Neutrophil (primary cell): ENCODE measurements at regions not wholly inside any gene's neighbourhood (a gene's known extent, or its start where the extent isn't known, plus 50 kb on each side); places are given as distances from the start of the nearest gene placed in this dataset.

Experiments used
- H3K27ac ChIP-seq: fragments of 200-600 bp; sonication (generic); 2 replicates; pipeline ENCODE4 v1.5.1; 2016; ENCODE audit warnings: mild to moderate bottlenecking, moderate library complexity
- H3K27me3 ChIP-seq: fragments of 200-600 bp; sonication (generic); 2 replicates; pipeline ENCODE4 v1.6.0; 2016; ENCODE audit warnings: mild to moderate bottlenecking
- H3K36me3 ChIP-seq: fragments of 200-600 bp; sonication (generic); 2 replicates; pipeline ENCODE4 v1.5.1; 2017
- H3K4me1 ChIP-seq, 2 experiments: fragments of 200-600 bp in 1 of 2; sonication (generic) in 1 of 2; 1 replicate in 1 of 2; 2 replicates in 1 of 2; pipeline versions ENCODE4 v1.5.1 to v1.6.1; 2013 to 2016; ENCODE audit warnings: low read depth in 1 of 2, low read length in 1 of 2, mild to moderate bottlenecking in 1 of 2, moderate library complexity in 1 of 2; ENCODE audit not compliant: control insufficient read depth in 1 of 2, insufficient read depth in 1 of 2
- H3K4me3 ChIP-seq, 2 experiments: fragments of 200-600 bp in 1 of 2; sonication (generic) in 1 of 2; 1 replicate in 1 of 2; 2 replicates in 1 of 2; pipeline ENCODE4 v1.5.1; 2013 to 2016; ENCODE audit warnings: low read depth in 1 of 2, low read length in 1 of 2, mild to moderate bottlenecking in 1 of 2, moderate library complexity in 1 of 2
- H3K9me3 ChIP-seq: fragments of 200-600 bp; sonication (generic); 2 replicates; pipeline ENCODE4 v1.5.1; 2016
- TF ChIP-seq, protein P1 (sequence below): fragments of 200-600 bp; sonication (generic); IDR thresholded peaks from 2 replicates; pipeline ENCODE4 v1.5.1; 2016; ENCODE audit warnings: antibody characterized with exemption

DNA sequence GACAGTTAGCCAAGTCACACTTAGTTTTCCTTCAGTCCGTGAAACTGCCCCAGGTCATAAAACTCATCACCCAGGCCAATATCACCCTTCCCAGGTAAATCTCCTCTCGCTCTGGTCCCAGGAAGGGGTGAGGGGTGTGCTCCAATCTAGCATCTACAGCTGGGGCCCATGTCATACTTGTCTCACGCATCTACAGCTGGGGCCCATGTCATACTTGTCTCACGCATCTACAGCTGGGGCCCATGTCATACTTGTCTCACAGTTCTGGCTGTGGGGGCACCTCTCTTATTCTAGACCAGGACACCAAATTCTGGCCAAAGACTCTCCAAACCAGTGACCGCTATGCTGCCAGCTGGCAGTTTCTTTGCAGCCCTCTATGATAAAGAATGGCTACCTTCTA lies 123.3 kb upstream of the DLGAP1 start:
- H3K36me3 ChIP-seq = no peaks in the 10 kb centered on the region
- no peaks in the 10 kb centered on the region for H3K4me1 ChIP-seq
- H3K27me3 ChIP-seq = no peaks in the 10 kb centered on the region
- no peaks in the 10 kb centered on the region for H3K9me3 ChIP-seq
- TF ChIP-seq, protein P1, sequence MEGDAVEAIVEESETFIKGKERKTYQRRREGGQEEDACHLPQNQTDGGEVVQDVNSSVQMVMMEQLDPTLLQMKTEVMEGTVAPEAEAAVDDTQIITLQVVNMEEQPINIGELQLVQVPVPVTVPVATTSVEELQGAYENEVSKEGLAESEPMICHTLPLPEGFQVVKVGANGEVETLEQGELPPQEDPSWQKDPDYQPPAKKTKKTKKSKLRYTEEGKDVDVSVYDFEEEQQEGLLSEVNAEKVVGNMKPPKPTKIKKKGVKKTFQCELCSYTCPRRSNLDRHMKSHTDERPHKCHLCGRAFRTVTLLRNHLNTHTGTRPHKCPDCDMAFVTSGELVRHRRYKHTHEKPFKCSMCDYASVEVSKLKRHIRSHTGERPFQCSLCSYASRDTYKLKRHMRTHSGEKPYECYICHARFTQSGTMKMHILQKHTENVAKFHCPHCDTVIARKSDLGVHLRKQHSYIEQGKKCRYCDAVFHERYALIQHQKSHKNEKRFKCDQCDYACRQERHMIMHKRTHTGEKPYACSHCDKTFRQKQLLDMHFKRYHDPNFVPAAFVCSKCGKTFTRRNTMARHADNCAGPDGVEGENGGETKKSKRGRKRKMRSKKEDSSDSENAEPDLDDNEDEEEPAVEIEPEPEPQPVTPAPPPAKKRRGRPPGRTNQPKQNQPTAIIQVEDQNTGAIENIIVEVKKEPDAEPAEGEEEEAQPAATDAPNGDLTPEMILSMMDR = no peak
- H3K27ac ChIP-seq = no peak overlapping the region
- H3K4me3 ChIP-seq = no peak overlapping the region

DNA sequence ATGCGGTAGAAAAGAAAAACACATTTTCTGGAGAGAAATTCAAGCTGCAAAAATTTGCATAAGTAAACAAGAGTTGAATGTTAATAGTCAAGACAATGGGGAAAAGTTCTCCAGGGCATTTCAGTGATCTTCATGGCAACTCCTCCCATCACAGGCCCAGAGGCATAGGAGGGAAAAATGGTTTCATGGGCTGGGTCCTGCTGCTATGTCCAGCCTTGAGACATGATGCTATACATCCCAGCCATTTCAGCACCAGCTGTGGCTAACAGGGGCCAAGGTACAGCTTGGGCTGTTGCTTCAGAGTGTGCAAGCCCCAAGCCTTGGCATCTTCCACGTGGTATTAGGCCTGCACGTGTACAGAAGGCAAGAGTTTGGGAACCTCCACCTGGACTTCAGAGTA lies 118.6 kb upstream of the DLGAP1 start:
- no peaks in the 10 kb centered on the region for H3K4me1 ChIP-seq
- no peak overlapping the region for H3K27ac ChIP-seq
- H3K27me3 ChIP-seq = no peaks in the 10 kb centered on the region
- TF ChIP-seq, protein P1 = no peak
- no peaks in the 10 kb centered on the region for H3K9me3 ChIP-seq
- no peak overlapping the region for H3K4me3 ChIP-seq
- no peaks in the 10 kb centered on the region for H3K36me3 ChIP-seq

DNA sequence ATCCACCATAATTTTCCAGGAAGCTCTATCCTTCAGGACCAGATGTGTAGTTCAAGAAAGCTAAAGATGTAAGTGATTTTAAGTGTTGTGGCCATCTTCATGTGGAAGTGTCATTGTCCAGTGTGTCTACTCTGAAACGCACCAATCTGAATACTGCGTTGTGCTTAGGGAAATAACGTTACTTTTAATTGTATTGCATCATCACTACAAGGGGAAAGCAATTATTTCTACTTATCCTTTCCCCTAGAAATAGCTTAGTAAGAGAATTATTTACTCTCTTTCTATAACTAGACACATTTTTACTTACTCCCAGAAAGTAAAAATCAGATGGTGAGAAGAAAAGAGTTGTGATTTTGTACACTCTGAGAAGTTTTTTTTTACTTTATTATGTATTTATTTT lies 102.4 kb upstream of the DLGAP1 start:
- Histone ChIP-seq H3K27me3 (no peaks in the 10 kb centered on the region), H3K27ac (no peak overlapping the region), H3K36me3 (no peaks in the 10 kb centered on the region), H3K4me3 (no peak overlapping the region), H3K4me1 (no peaks in the 10 kb centered on the region), H3K9me3 (no peaks in the 10 kb centered on the region)
- TF ChIP-seq, protein P1 = no peak

DNA sequence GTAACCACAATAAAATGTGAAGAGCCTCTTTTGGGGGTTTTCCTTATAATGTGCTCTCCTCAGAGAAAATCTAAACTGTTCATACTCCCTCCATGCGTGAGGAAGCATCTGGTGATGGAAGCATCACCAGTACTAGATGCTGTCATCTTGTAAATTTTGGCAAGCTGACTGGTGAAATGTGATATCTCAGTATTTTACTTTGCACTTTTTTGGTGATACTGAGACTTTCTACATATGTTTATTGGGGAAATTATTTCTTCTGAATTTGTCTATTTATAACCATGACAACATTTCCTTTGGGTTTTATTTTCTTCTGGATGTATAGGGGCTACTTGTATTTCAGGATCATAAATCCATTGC lies 95.9 kb upstream of the DLGAP1 start:
- Histone ChIP-seq H3K27ac (no peak overlapping the region), H3K27me3 (no peaks in the 10 kb centered on the region), H3K36me3 (no peaks in the 10 kb centered on the region), H3K4me1 (no peaks in the 10 kb centered on the region), H3K9me3 (no peaks in the 10 kb centered on the region), H3K4me3 (no peak overlapping the region)
- TF ChIP-seq, protein P1 = no peak

DNA sequence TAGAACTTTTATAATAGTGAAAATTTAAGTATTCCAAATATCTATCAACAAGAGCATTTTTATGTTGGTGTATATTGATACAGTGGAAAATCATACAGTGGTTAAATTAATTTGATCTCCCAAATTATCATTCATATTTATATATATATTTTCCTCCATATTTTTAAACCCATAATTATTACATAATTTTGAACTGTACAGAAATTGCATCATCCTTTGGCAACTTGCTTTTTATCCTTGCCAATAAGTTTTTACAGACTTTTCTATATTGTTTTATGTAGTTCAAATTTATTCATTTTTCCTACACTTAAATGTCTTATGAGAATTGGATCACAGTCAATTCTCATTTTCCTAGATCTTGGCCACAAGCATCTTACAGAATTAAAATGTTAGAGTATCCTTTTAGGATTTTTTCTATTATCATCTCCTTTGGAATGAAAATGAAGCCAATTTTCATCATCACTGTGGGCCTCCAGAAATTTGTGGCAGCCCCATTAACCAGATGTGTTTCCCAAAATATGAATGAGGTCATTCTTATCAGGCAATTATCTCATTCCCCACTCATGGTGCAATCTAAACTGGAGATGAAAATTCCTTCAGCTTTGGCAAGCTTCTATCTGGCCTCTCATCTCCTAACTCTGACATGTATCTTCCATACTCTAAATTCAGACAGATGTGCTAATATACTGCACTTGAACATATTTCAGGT lies 94.2 kb upstream of the DLGAP1 start:
- H3K27ac ChIP-seq = no peak overlapping the region
- H3K9me3 ChIP-seq = no peaks in the 10 kb centered on the region
- H3K4me1 ChIP-seq = no peaks in the 10 kb centered on the region
- no peaks in the 10 kb centered on the region for H3K27me3 ChIP-seq
- TF ChIP-seq, protein P1 = no peak
- H3K36me3 ChIP-seq = no peaks in the 10 kb centered on the region
- no peak overlapping the region for H3K4me3 ChIP-seq
